HepG2 (cell line): ENCODE measurements at regions not wholly inside any gene's neighbourhood (a gene's known extent, or its start where the extent isn't known, plus 50 kb on each side); places are given as distances from the start of the nearest gene placed in this dataset.

Experiments used
- ATAC-seq: fragments of 200-7000 bp; cut with Tn5 transposase; 3 replicates; pipeline ENCODE4 v1.9.1; 2020; ENCODE audit warnings: mild to moderate bottlenecking, moderate library complexity
- BruUV-seq: library from RNA; stranded (reverse); fragments of 400-500 nt; replicated peaks from 2 replicates; lab custom pipeline; 2021; lab: Mats Ljungman, UMichigan
- CTCF ChIA-PET: fragments of 300-600 bp; formaldehyde crosslinking; extraction: SDS; loops from one replicate; lab custom pipeline; 2021; ENCODE audit warnings: low total read pairs, inconsistent platforms, low intra/inter-chr PET ratio; lab: Yijun Ruan, JAX
- POLR2A ChIA-PET: fragments of 350-600 bp; sonication (Branson Sonifier 250); formaldehyde crosslinking; loops from one replicate; lab custom pipeline; 2020; ENCODE audit warnings: antibody characterized with exemption, inconsistent platforms; lab: Yijun Ruan, JAX
- DNase-seq: peaks from one replicate; pipeline ENCODE4 v3.0.0-alpha.2; 2015; ENCODE audit warnings: low spot score
- FAIRE-seq: peaks from 3 replicates; lab custom pipeline; 2011; peaks lifted over from hg19 to GRCh38; lab: Jason Lieb, UNC
- H2AFZ ChIP-seq: one replicate; pipeline ENCODE4 v1.6.1; 2011; ENCODE audit warnings: low read length, inconsistent platforms
- H3K27ac ChIP-seq: fragments of 300-600 bp; 3 replicates; pipeline ENCODE4 v1.8.0; 2011; ENCODE audit warnings: mixed run types, mild to moderate bottlenecking, mixed read lengths, low read length, inconsistent platforms; ENCODE audit not compliant: insufficient read depth; ENCODE audit errors: extremely low read length
- H3K27me3 ChIP-seq, 2 experiments: fragments of 200-600 bp in 1 of 2; 2 replicates in 1 of 2; 3 replicates in 1 of 2; pipeline versions ENCODE4 v1.6.0 to v1.8.0; 2011; ENCODE audit warnings: low read length in 2 of 2, mild to moderate bottlenecking in 2 of 2, moderate library complexity in 2 of 2, inconsistent platforms in 1 of 2; ENCODE audit not compliant: insufficient read depth in 2 of 2, control insufficient read depth in 1 of 2
- H3K36me3 ChIP-seq, 2 experiments: fragments of 200-600 bp in 1 of 2; replicated peaks in 1 of 2; 2 replicates in 1 of 2; 3 replicates in 1 of 2; pipeline versions ENCODE4 v1.5.1 to v1.8.0; 2011; ENCODE audit warnings: low read length in 2 of 2, inconsistent platforms in 1 of 2; ENCODE audit not compliant: insufficient read depth in 2 of 2, control insufficient read depth in 1 of 2
- H3K4me1 ChIP-seq: 2 replicates; pipeline ENCODE4 v1.5.1; 2012; ENCODE audit warnings: low read length, inconsistent platforms; ENCODE audit not compliant: insufficient read depth
- H3K4me2 ChIP-seq: 2 replicates; pipeline ENCODE4 v1.6.0; 2011; ENCODE audit warnings: low read depth, low read length, inconsistent platforms
- H3K4me3 ChIP-seq, 3 experiments: fragments of 200-600 bp in 1 of 3; sonication (generic), shearing (Covaris generic) in 1 of 3; replicated peaks in 1 of 3; 2 replicates each; pipeline ENCODE4 v1.5.1; 2011 to 2016; ENCODE audit warnings: low read length in 3 of 3, inconsistent platforms in 2 of 3, low read depth in 2 of 3, mild to moderate bottlenecking in 2 of 3, control low read depth in 1 of 3, mixed read lengths in 1 of 3; ENCODE audit not compliant: insufficient read depth in 1 of 3
- H3K79me2 ChIP-seq: one replicate; pipeline ENCODE4 v1.6.1; 2011; ENCODE audit warnings: low read length, inconsistent platforms; ENCODE audit not compliant: insufficient read depth
- H3K9ac ChIP-seq: 2 replicates; pipeline ENCODE4 v1.6.0; 2011; ENCODE audit warnings: mild to moderate bottlenecking, low read depth, low read length, inconsistent platforms; ENCODE audit not compliant: insufficient read depth
- H3K9me3 ChIP-seq: 2 replicates; pipeline ENCODE4 v1.5.1; 2012; ENCODE audit warnings: mild to moderate bottlenecking, low read length
- H4K20me1 ChIP-seq: 2 replicates; pipeline ENCODE4 v1.6.0; 2011; ENCODE audit warnings: inconsistent platforms, mild to moderate bottlenecking, low read length, moderate library complexity; ENCODE audit not compliant: insufficient read depth
- CAMTA2 ChIP-seq: sonication (generic); formaldehyde crosslinking; IDR thresholded peaks from 2 replicates; pipeline ENCODE4 v1.4.0; 2020; ENCODE audit warnings: mild to moderate bottlenecking, missing genetic modification reagents, borderline replicate concordance
- CHD4 ChIP-seq: fragments of 200-600 bp; sonication (generic); IDR thresholded peaks from 2 replicates; pipeline ENCODE4 v1.7.0; 2017; ENCODE audit warnings: mild to moderate bottlenecking, low read length, borderline replicate concordance
- KIAA2018 ChIP-seq: sonication (generic); formaldehyde crosslinking; IDR thresholded peaks from 2 replicates; pipeline ENCODE4 v1.5.0; 2020; ENCODE audit warnings: mild to moderate bottlenecking, missing genetic modification reagents, borderline replicate concordance
- PITX1 ChIP-seq: sonication (generic); formaldehyde crosslinking; IDR thresholded peaks from 2 replicates; pipeline ENCODE4 v1.5.1; 2020; ENCODE audit warnings: mild to moderate bottlenecking, missing genetic modification reagents
- PLSCR1 ChIP-seq: sonication (generic); formaldehyde crosslinking; IDR thresholded peaks from 2 replicates; pipeline ENCODE4 v1.5.0; 2020; ENCODE audit warnings: missing genetic modification reagents, mild to moderate bottlenecking, borderline replicate concordance
- PPARG ChIP-seq: conservative IDR thresholded peaks from 2 replicates; pipeline ENCODE4 v1.6.1; 2016; ENCODE audit warnings: missing biosample characterization, missing genetic modification reagents
- STAT5B ChIP-seq: sonication (generic); formaldehyde crosslinking; IDR thresholded peaks from 2 replicates; pipeline ENCODE4 v1.4.0; 2020; ENCODE audit warnings: missing genetic modification reagents
- ZBTB39 ChIP-seq: sonication (generic); formaldehyde crosslinking; IDR thresholded peaks from 2 replicates; pipeline ENCODE4 v1.5.0; 2020; ENCODE audit warnings: missing genetic modification reagents
- ZKSCAN8 ChIP-seq: IDR thresholded peaks from 2 replicates; pipeline ENCODE4 v1.6.1; 2016; ENCODE audit warnings: borderline replicate concordance, missing genetic modification reagents, missing compliant biosample characterization
- ZNF329 ChIP-seq: sonication (generic); formaldehyde crosslinking; IDR thresholded peaks from 2 replicates; pipeline ENCODE4 v1.9.0; 2021; ENCODE audit warnings: low read depth, mild to moderate bottlenecking, missing genetic modification reagents
- ZNF430 ChIP-seq: sonication (generic); formaldehyde crosslinking; IDR thresholded peaks from 2 replicates; pipeline ENCODE4 v1.9.0; 2021; ENCODE audit warnings: mild to moderate bottlenecking, missing genetic modification reagents
- ZSCAN30 ChIP-seq: sonication (generic); formaldehyde crosslinking; IDR thresholded peaks from 2 replicates; pipeline ENCODE4 v1.5.0; 2020; ENCODE audit warnings: mild to moderate bottlenecking, missing genetic modification reagents
- WGBS: methylation state at CpG from one replicate; pipeline ENCODE4 v1.1.6; 2017; ENCODE audit warnings: low lambda C conversion rate; 5-methylcytosine and 5-hydroxymethylcytosine counted together
- in situ Hi-C: cut with HindIII; loops from 2 replicates; pipeline ENCODE4 v1.10.0; 2017; ENCODE audit warnings: low pct_unique_long_range_greater_than_20kb; ENCODE audit not compliant: extremely low pct_ligation_motif_present
- intact Hi-C: fragments of 100-400 bp; cut with micrococcal nuclease; formaldehyde crosslinking; loops from one replicate; pipeline ENCODE4 v1.10.0; 2022; ENCODE audit not compliant: unreplicated experiment

- DNase-seq (no peak), ATAC-seq (no peak), FAIRE-seq (no peak)
- Histone ChIP-seq H3K27me3 (peaks cover 0 to 5% of the 10 kb centered on the region in 2 experiments; a peak in 1 of 5 replicates), H3K9me3 (no peaks in the 10 kb centered on the region), H3K9ac (no peak overlapping the region), H4K20me1 (0 out of 2 replicates have a peak, but pooled peaks cover 3% of the 10 kb centered on the region), H3K4me2 (no peak overlapping the region), H3K27ac (no peak overlapping the region), H2AFZ (no peak overlapping the region), H3K4me1 (no peaks in the 10 kb centered on the region), H3K79me2 (no peaks in the 10 kb centered on the region), H3K4me3 (no peak overlapping the region), H3K36me3 (no peaks in the 10 kb centered on the region)
- no TSS peak for BruUV-seq
- intact Hi-C loops = no loop called here
- WGBS = 14% methylated on average over 3 of the region's 3 CpGs
- ChIA-PET POLR2A (no interaction called here), CTCF (no interaction called here)
- in situ Hi-C loops = no loop called here
- TF ChIP-seq PLSCR1 (CRISPR knock-in tag) (no peak), CHD4 (no peak), STAT5B (CRISPR knock-in tag) (no peak), ZBTB39 (no peak), PITX1 (no peak), PPARG (CRISPR knock-in tag) (no peak), ZSCAN30 (CRISPR knock-in tag) (no peak), ZNF329 (no peak), ZKSCAN8 (CRISPR knock-in tag) (no peak), CAMTA2 (no peak), ZNF430 (CRISPR knock-in tag) (no peak), KIAA2018 (CRISPR knock-in tag) (no peak)
Observed at GRCh38 chr9:89811356-89811755, 206.5 kb downstream of the GADD45G start.
